ENCODE measurements at regions not wholly inside any gene's neighbourhood (a gene's known extent, or its start where the extent isn't known, plus 50 kb on each side); places are given as distances from the start of the nearest gene placed in this dataset.

GRCh38 chr7:106599343-106599698 lies 61.6 kb downstream of the CCDC71L start:
- TF ChIP-seq CTCF (IDR thresholded peaks at IDR 0.05; ENCODE audit: low read length) (no peak), EZH2 (IDR thresholded peaks at IDR 0.05; ENCODE audit: borderline replicate concordance, low read length) (no peak)
